Lower lobe of right lung (tissue), 2 donors: ENCODE measurements at regions not wholly inside any gene's neighbourhood (a gene's known extent, or its start where the extent isn't known, plus 50 kb on each side); places are given as distances from the start of the nearest gene placed in this dataset.

ENCODE experiments used
- ATAC-seq, 2 donors: fragments of 200-7000 bp; cut with Tn5 transposase; one replicate each; pipeline ENCODE4 v1.9.1; 2020 to 2022; ENCODE audit warnings: mild to moderate bottlenecking in 2 of 2, moderate library complexity in 2 of 2
- DNase-seq: peaks from one replicate; pipeline ENCODE4 v3.0.0-alpha.2; 2020
- H3K27ac ChIP-seq: fragments of 200-600 bp; one replicate; pipeline ENCODE4 v1.8.0; 2022
- H3K27me3 ChIP-seq: fragments of 200-600 bp; one replicate; pipeline ENCODE4 v1.8.0; 2022; ENCODE audit warnings: low read depth
- H3K36me3 ChIP-seq: fragments of 200-600 bp; one replicate; pipeline ENCODE4 v1.8.0; 2022; ENCODE audit warnings: mild to moderate bottlenecking
- H3K4me1 ChIP-seq: fragments of 200-600 bp; one replicate; pipeline ENCODE4 v1.8.0; 2022
- H3K4me3 ChIP-seq: fragments of 200-600 bp; one replicate; pipeline ENCODE4 v1.8.0; 2022; ENCODE audit warnings: mild to moderate bottlenecking
- H3K9me3 ChIP-seq: fragments of 200-600 bp; one replicate; pipeline ENCODE4 v1.8.0; 2022
- CTCF ChIP-seq: fragments of 200-600 bp; IDR thresholded peaks from one replicate; pipeline ENCODE4 v1.8.0; 2022; ENCODE audit warnings: antibody characterized with exemption, mild to moderate bottlenecking
- intact Hi-C: fragments of 100-400 bp; cut with DNase I; formaldehyde crosslinking; loops from one replicate; pipeline ENCODE4 v1.11.0; 2022
- donor health status: DM: no; HTN: yes; CAD: no; lungs with severe emphysema.

- ATAC-seq (no peak), DNase-seq (no peak)
- H3K27ac ChIP-seq = no peak overlapping the region
- H3K36me3 ChIP-seq = no peaks in the 10 kb centered on the region
- H3K4me3 ChIP-seq = no peak overlapping the region
- TF ChIP-seq CTCF = no peak
- intact Hi-C loops = no loop called here
- H3K4me1 ChIP-seq = no peaks in the 10 kb centered on the region
- no peaks in the 10 kb centered on the region for H3K9me3 ChIP-seq
- no peaks in the 10 kb centered on the region for H3K27me3 ChIP-seq
Measured at GRCh38 chr13:86757236-86757978, 913.8 kb upstream of the SLITRK5 start.

GRCh38 chr13:86758116-86758515 lies 913.1 kb upstream of the SLITRK5 start:
- ATAC-seq (no peak), DNase-seq (no peak)
- H3K9me3 ChIP-seq = no peaks in the 10 kb centered on the region
- H3K4me3 ChIP-seq = no peak overlapping the region
- H3K36me3 ChIP-seq = no peaks in the 10 kb centered on the region
- no peaks in the 10 kb centered on the region for H3K4me1 ChIP-seq
- intact Hi-C loops = no loop called here
- H3K27me3 ChIP-seq = no peaks in the 10 kb centered on the region
- H3K27ac ChIP-seq = no peak overlapping the region
- no peak for TF ChIP-seq CTCF

GRCh38 chr13:86760620-86761019 lies 910.6 kb upstream of the SLITRK5 start:
- no peak overlapping the region for H3K27ac ChIP-seq
- DNase-seq (no peak), ATAC-seq (no peak)
- H3K4me3 ChIP-seq = no peak overlapping the region
- H3K4me1 ChIP-seq = no peaks in the 10 kb centered on the region
- H3K9me3 ChIP-seq = no peaks in the 10 kb centered on the region
- no peaks in the 10 kb centered on the region for H3K27me3 ChIP-seq
- no peak for TF ChIP-seq CTCF
- intact Hi-C loops = no loop called here
- no peaks in the 10 kb centered on the region for H3K36me3 ChIP-seq

- H3K27ac ChIP-seq = no peak overlapping the region
- TF ChIP-seq CTCF = no peak
- H3K4me1 ChIP-seq = no peaks in the 10 kb centered on the region
- ATAC-seq (no peak), DNase-seq (no peak)
- intact Hi-C loops = no loop called here
- no peak overlapping the region for H3K4me3 ChIP-seq
- H3K36me3 ChIP-seq = no peaks in the 10 kb centered on the region
- H3K27me3 ChIP-seq = no peaks in the 10 kb centered on the region
- no peaks in the 10 kb centered on the region for H3K9me3 ChIP-seq
Measured at GRCh38 chr13:86765462-86765861, 905.7 kb upstream of the SLITRK5 start.

- Histone ChIP-seq H3K9me3 (peaks cover 3% of the 10 kb centered on the region), H3K4me3 (no peak overlapping the region), H3K36me3 (no peaks in the 10 kb centered on the region), H3K27me3 (no peaks in the 10 kb centered on the region), H3K4me1 (no peaks in the 10 kb centered on the region), H3K27ac (no peak overlapping the region)
- ATAC-seq (no peak), DNase-seq (no peak)
- TF ChIP-seq CTCF = no peak
- intact Hi-C loops = no loop called here
Measured at GRCh38 chr13:86788616-86789015, 882.6 kb upstream of the SLITRK5 start.
